ENCODE measurements at regions not wholly inside any gene's neighbourhood (a gene's known extent, or its start where the extent isn't known, plus 50 kb on each side); places are given as distances from the start of the nearest gene placed in this dataset.

- Histone ChIP-seq H3K4me2 (ENCODE audit: low read depth, low read length) (no peak overlapping the region), H3K9ac (ENCODE audit: low read depth, low read length) (no peak overlapping the region), H3K27me3 (ENCODE audit: control insufficient read depth, insufficient read depth, low read length) (no peaks in the 10 kb centered on the region), H3K9me3 (ENCODE audit: control insufficient read depth, insufficient read depth, low read length) (peaks cover 51% of the 10 kb centered on the region), H2BK5ac (ENCODE audit: low read depth, low read length, poor library complexity, severe bottlenecking) (no peak overlapping the region), H3K36me3 (ENCODE audit: control insufficient read depth, insufficient read depth, low read length) (no peaks in the 10 kb centered on the region), H4K20me1 (ENCODE audit: insufficient read depth, low read length) (no peaks in the 10 kb centered on the region), H3K56ac (ENCODE audit: extremely low read depth, insufficient read depth, low read length) (no peak overlapping the region), H4K8ac (ENCODE audit: low read depth in 2 of 2, low read length in 2 of 2) (no peak overlapping the region), H2BK15ac (ENCODE audit: low read depth, low read length) (no peak overlapping the region), H3K4me3 (ENCODE audit: insufficient read depth, low read depth, low read length) (no peak overlapping the region), H3K23ac (ENCODE audit: low read depth, low read length) (no peak overlapping the region), H4K91ac (ENCODE audit: insufficient read depth, low read depth, low read length) (no peak overlapping the region), H3K79me1 (ENCODE audit: low read depth in 1 of 2, low read length in 2 of 2) (no peaks in the 10 kb centered on the region), H3K4ac (ENCODE audit: low read depth, low read length) (no peak overlapping the region), H3K18ac (ENCODE audit: low read depth, low read length) (no peak overlapping the region), H4K5ac (ENCODE audit: low read depth, low read length) (no peak overlapping the region), H3K14ac (replicated peaks; ENCODE audit: low read depth, low read length) (no peak overlapping the region), H3K4me1 (ENCODE audit: control insufficient read depth, insufficient read depth, low read length) (no peaks in the 10 kb centered on the region), H2AK5ac (ENCODE audit: low read depth, low read length) (no peak overlapping the region), H3K9me1 (ENCODE audit: insufficient read depth, low read length) (no peaks in the 10 kb centered on the region), H2BK120ac (ENCODE audit: low read depth, low read length) (no peak overlapping the region), H2AFZ (replicated peaks; ENCODE audit: low read length, poor library complexity) (no peak overlapping the region), H2BK20ac (ENCODE audit: low read depth, low read length) (no peak overlapping the region), H3K27ac (ENCODE audit: insufficient read depth, low read length) (no peak overlapping the region), H2AK9ac (replicated peaks; ENCODE audit: low read depth, low read length, poor library complexity) (no peak overlapping the region)
- in situ Hi-C loops (cut with MboI; ENCODE audit: low sequenced_read_pairs) = no loop called here
- no TSS peak for BruUV-seq (replicated peaks)
- WGBS, 2 experiments (ENCODE audit: extremely low coverage in 2 of 2, insufficient read length in 1 of 2) = 80% methylated on average over 1 of the region's 12 CpGs; no CpG with 5 or more reads in 1 of the 2 experiments
- intact Hi-C loops (cut with micrococcal nuclease) = no loop called here
- ATAC-seq (ENCODE audit: low read depth) (no peak), DNase-seq (no peak)
- dilution Hi-C loops (cut with HindIII; ENCODE audit: low sequenced_read_pairs, unreplicated experiment) = no loop called here
- no peak for TF ChIP-seq MAFK (IDR thresholded peaks at IDR 0.05; ENCODE audit: low read depth, low read length)
- no peak for TF ChIP-seq FOS (IDR thresholded peaks at IDR 0.05; ENCODE audit: low read depth, low read length)
- no peak for TF ChIP-seq RAD21 (IDR thresholded peaks at IDR 0.05; ENCODE audit: low read length)
- TF ChIP-seq MAZ (IDR thresholded peaks at IDR 0.05; ENCODE audit: borderline replicate concordance, low read depth, low read length) = no peak
- no peak for TF ChIP-seq CTCF (conservative IDR thresholded peaks at IDR 0.05; ENCODE audit: low read depth, low read length)
- no peak for TF ChIP-seq CHD1 (IDR thresholded peaks at IDR 0.05; ENCODE audit: low read depth, low read length)
- TF ChIP-seq SMC3 (IDR thresholded peaks at IDR 0.05; ENCODE audit: low read depth, low read length) = no peak
- TF ChIP-seq ELK1 (IDR thresholded peaks at IDR 0.05; ENCODE audit: borderline replicate concordance, low read depth, low read length) = no peak
- no peak for TF ChIP-seq BHLHE40 (IDR thresholded peaks at IDR 0.05; ENCODE audit: low read depth, low read length)
- CTCF ChIA-PET = no interaction called here
- POLR2A ChIA-PET (ENCODE audit: unreplicated experiment) = no interaction called here
Measured at GRCh38 chr6:168726312-168726856, 285.4 kb downstream of the SMOC2 start.
